ENCODE measurements at regions not wholly inside any gene's neighbourhood (a gene's known extent, or its start where the extent isn't known, plus 50 kb on each side); places are given as distances from the start of the nearest gene placed in this dataset.

- Histone ChIP-seq H3K27me3 (ENCODE audit: control insufficient read depth in 1 of 2, insufficient read depth in 2 of 2, low read length in 2 of 2) (peaks cover 1 to 3% of the 10 kb centered on the region in 2 experiments; a peak in 1 of 5 replicates), H3K9me3 (ENCODE audit: low read length) (no peaks in the 10 kb centered on the region), H3K79me2 (ENCODE audit: insufficient read depth, low read length) (no peaks in the 10 kb centered on the region), H4K20me1 (ENCODE audit: insufficient read depth, low read length) (no peaks in the 10 kb centered on the region), H2AFZ (ENCODE audit: low read length) (no peak overlapping the region), H3K9ac (ENCODE audit: insufficient read depth, low read depth, low read length) (no peak overlapping the region), H3K36me3 (replicated peaks in 1 of 2; ENCODE audit: control insufficient read depth in 1 of 2, insufficient read depth in 2 of 2, low read length in 2 of 2) (no peaks in the 10 kb centered on the region), H3K4me1 (ENCODE audit: insufficient read depth, low read length) (no peaks in the 10 kb centered on the region), H3K4me2 (ENCODE audit: low read depth, low read length) (no peak overlapping the region), H3K27ac (ENCODE audit: extremely low read length, insufficient read depth, low read length) (no peak overlapping the region), H3K4me3 (replicated peaks in 1 of 3; ENCODE audit: insufficient read depth in 1 of 3, low read depth in 2 of 3, low read length in 3 of 3) (no peak overlapping the region)
- no TSS peak for BruUV-seq (replicated peaks)
- intact Hi-C loops (cut with micrococcal nuclease; ENCODE audit: unreplicated experiment) (no loop called here), in situ Hi-C loops (cut with HindIII; ENCODE audit: extremely low pct_ligation_motif_present, low pct_unique_long_range_greater_than_20kb) (no loop called here)
- ChIA-PET POLR2A (no interaction called here), CTCF (ENCODE audit: low intra/inter-chr PET ratio, low total read pairs) (no interaction called here)
- no peak for TF ChIP-seq ZNF136 (CRISPR knock-in tag; IDR thresholded peaks at IDR 0.05; ENCODE audit: low read depth)
- TF ChIP-seq CERS6 (CRISPR knock-in tag; IDR thresholded peaks at IDR 0.05) = no peak
- no peak for TF ChIP-seq LCORL (IDR thresholded peaks at IDR 0.05)
- TF ChIP-seq LCORL (CRISPR knock-in tag; IDR thresholded peaks at IDR 0.05) = no peak
- TF ChIP-seq RARA (CRISPR knock-in tag; IDR thresholded peaks at IDR 0.05) = no peak
- TF ChIP-seq ZBTB26 (CRISPR knock-in tag; IDR thresholded peaks at IDR 0.05; ENCODE audit: borderline replicate concordance) = no peak
- no peak for TF ChIP-seq SMAD9 (CRISPR knock-in tag; IDR thresholded peaks at IDR 0.05)
- no peak for TF ChIP-seq ZNF264 (CRISPR knock-in tag; IDR thresholded peaks at IDR 0.05)
- TF ChIP-seq MTERF4 (CRISPR knock-in tag; IDR thresholded peaks at IDR 0.05) = no peak
- TF ChIP-seq ZNF24 (IDR thresholded peaks at IDR 0.05) = no peak
- TF ChIP-seq MAFG (CRISPR knock-in tag; IDR thresholded peaks at IDR 0.05) = no peak
- TF ChIP-seq DNMT1 (CRISPR knock-in tag; IDR thresholded peaks at IDR 0.05) = no peak
- TF ChIP-seq ZNF292 (CRISPR knock-in tag; IDR thresholded peaks at IDR 0.05; ENCODE audit: borderline replicate concordance, low read depth) = no peak
- no peak for TF ChIP-seq ZNF878 (CRISPR knock-in tag; IDR thresholded peaks at IDR 0.05)
- no peak for TF ChIP-seq REST (IDR thresholded peaks at IDR 0.05; ENCODE audit: borderline replicate concordance in 1 of 2, low read depth in 1 of 2, low read length in 2 of 2)
- no peak for TF ChIP-seq NCOA2 (CRISPR knock-in tag; IDR thresholded peaks at IDR 0.05)
- no peak for TF ChIP-seq SOX6 (IDR thresholded peaks at IDR 0.05)
- TF ChIP-seq SOX6 (CRISPR knock-in tag; IDR thresholded peaks at IDR 0.05) = no peak
- TF ChIP-seq KLF12 (CRISPR knock-in tag; IDR thresholded peaks at IDR 0.05; ENCODE audit: borderline replicate concordance) = no peak
- no peak for TF ChIP-seq TAF1 (CRISPR knock-in tag; IDR thresholded peaks at IDR 0.05)
- WGBS (ENCODE audit: low lambda C conversion rate) = 6% methylated on average over 5 of the region's 7 CpGs
- DNase-seq (ENCODE audit: low spot score) = no peak
- ATAC-seq = no peak
- FAIRE-seq = no peak
Measured at GRCh38 chr1:30399026-30399425, 324.4 kb downstream of the MATN1 start.
